AG09319 (cell line): ENCODE measurements at regions not wholly inside any gene's neighbourhood (a gene's known extent, or its start where the extent isn't known, plus 50 kb on each side); places are given as distances from the start of the nearest gene placed in this dataset.
A peak's percentile ranks its signal among the peaks of the same experiment; 100 is the strongest.
"Not testable (repeated sequence)": the region's sequence is repeated elsewhere in the genome, so short reads cannot be mapped to it uniquely, and the experiment has no call there.

Experiments used
- DNase-seq: peaks from one replicate; pipeline ENCODE4 v3.0.0-alpha.2; 2010; ENCODE audit warnings: low read depth; ENCODE audit errors: extremely low read depth
- CTCF ChIP-seq: IDR thresholded peaks from 2 replicates; pipeline ENCODE4 v1.5.1; 2011; ENCODE audit warnings: low read depth, mild to moderate bottlenecking, inconsistent platforms, low read length, moderate library complexity

- TF ChIP-seq CTCF: no peak; the same call in 1 of the 2 replicates
- no peak for DNase-seq
Observed at GRCh38 chr15:77901921-77902750, 175.4 kb downstream of the TBC1D2B start.

- no peak for TF ChIP-seq CTCF
Observed at GRCh38 chr15:77901251-77901881, 176.1 kb downstream of the TBC1D2B start.

GRCh38 chr15:77900331-77900963 is 177.1 kb downstream of the TBC1D2B start:
- peak; percentile 42 for TF ChIP-seq CTCF
- DNase-seq: not testable (repeated sequence)

More at GRCh38 chr15:77901251-77901881, 176.1 kb downstream of the TBC1D2B start:
- DNase-seq: no peak

GRCh38 chr15:77899776-77900175 is 177.7 kb downstream of the TBC1D2B start:
- not testable (repeated sequence) for DNase-seq

- no peak for DNase-seq
Observed at GRCh38 chr15:77898811-77899730, 178.4 kb downstream of the TBC1D2B start.

GRCh38 chr15:77897896-77898406 is 179.6 kb downstream of the TBC1D2B start:
- DNase-seq: no peak
- TF ChIP-seq CTCF: no peak

More at GRCh38 chr15:77898811-77899730, 178.4 kb downstream of the TBC1D2B start:
- no peak for TF ChIP-seq CTCF

GRCh38 chr15:77897113-77897895 is 180.2 kb downstream of the TBC1D2B start:
- not testable (repeated sequence) for DNase-seq

GRCh38 chr15:77896147-77897112 is 181.1 kb downstream of the TBC1D2B start:
- DNase-seq: not testable (repeated sequence)
